ENCODE measurements at regions not wholly inside any gene's neighbourhood (a gene's known extent, or its start where the extent isn't known, plus 50 kb on each side); places are given as distances from the start of the nearest gene placed in this dataset.
A peak's percentile ranks its signal among the peaks of the same experiment; 100 is the strongest.

GRCh38 chr21:28745131-28746016, 247.3 kb downstream of the LTN1 start:
- peak; percentile 84 for FAIRE-seq
- H3K36me3 ChIP-seq (ENCODE audit: control insufficient read depth in 2 of 2, extremely low read depth in 1 of 2, insufficient read depth in 2 of 2, low read length in 2 of 2), result no peaks in the 10 kb centered on the region
- peak overlapping the region; percentile 71 for H3K27ac ChIP-seq (ENCODE audit: control insufficient read depth, insufficient read depth, low read length)
- no peaks in the 10 kb centered on the region for H4K20me1 ChIP-seq (ENCODE audit: control insufficient read depth, extremely low read depth, insufficient read depth, low read length)
- peaks cover 9% of the 10 kb centered on the region for H3K4me1 ChIP-seq (ENCODE audit: control insufficient read depth, extremely low read depth, insufficient read depth, low read length)
- H3K79me2 ChIP-seq (ENCODE audit: control insufficient read depth, insufficient read depth, low read length), result no peaks in the 10 kb centered on the region
- H2AFZ ChIP-seq (ENCODE audit: control insufficient read depth, low read length), result peak overlapping the region; percentile 92
- peak overlapping the region; percentile 25 to 83 (median 70) for H3K4me3 ChIP-seq (ENCODE audit: control insufficient read depth in 2 of 3, extremely low read depth in 1 of 3, insufficient read depth in 2 of 3, low read depth in 1 of 3, low read length in 3 of 3)
- H3K27me3 ChIP-seq (ENCODE audit: control insufficient read depth, extremely low read depth, insufficient read depth, low read length), result no peaks in the 10 kb centered on the region
- peak overlapping the region; percentile 98 for H3K4me2 ChIP-seq (ENCODE audit: control insufficient read depth, extremely low read depth, insufficient read depth, low read depth, low read length)
- peak; percentile 62 for DNase-seq (ENCODE audit: low read depth, low spot score)
- H3K9ac ChIP-seq (ENCODE audit: control insufficient read depth, extremely low read depth, insufficient read depth, low read length), result peak overlapping the region; percentile 67
- dilution Hi-C loops (cut with MboI; ENCODE audit: extremely low pct_ligation_motif_present, low sequenced_read_pairs), result no loop called here
- no peak for TF ChIP-seq EZH2 (IDR thresholded peaks at IDR 0.05; ENCODE audit: low read length)
- TF ChIP-seq, protein P1, sequence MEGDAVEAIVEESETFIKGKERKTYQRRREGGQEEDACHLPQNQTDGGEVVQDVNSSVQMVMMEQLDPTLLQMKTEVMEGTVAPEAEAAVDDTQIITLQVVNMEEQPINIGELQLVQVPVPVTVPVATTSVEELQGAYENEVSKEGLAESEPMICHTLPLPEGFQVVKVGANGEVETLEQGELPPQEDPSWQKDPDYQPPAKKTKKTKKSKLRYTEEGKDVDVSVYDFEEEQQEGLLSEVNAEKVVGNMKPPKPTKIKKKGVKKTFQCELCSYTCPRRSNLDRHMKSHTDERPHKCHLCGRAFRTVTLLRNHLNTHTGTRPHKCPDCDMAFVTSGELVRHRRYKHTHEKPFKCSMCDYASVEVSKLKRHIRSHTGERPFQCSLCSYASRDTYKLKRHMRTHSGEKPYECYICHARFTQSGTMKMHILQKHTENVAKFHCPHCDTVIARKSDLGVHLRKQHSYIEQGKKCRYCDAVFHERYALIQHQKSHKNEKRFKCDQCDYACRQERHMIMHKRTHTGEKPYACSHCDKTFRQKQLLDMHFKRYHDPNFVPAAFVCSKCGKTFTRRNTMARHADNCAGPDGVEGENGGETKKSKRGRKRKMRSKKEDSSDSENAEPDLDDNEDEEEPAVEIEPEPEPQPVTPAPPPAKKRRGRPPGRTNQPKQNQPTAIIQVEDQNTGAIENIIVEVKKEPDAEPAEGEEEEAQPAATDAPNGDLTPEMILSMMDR (optimal IDR thresholded peaks at IDR 0.05 in 1 of 3, IDR thresholded peaks at IDR 0.05 in 1 of 3, conservative IDR thresholded peaks at IDR 0.05 in 1 of 3; ENCODE audit: extremely low read depth in 1 of 3, insufficient read depth in 2 of 3, low read length in 3 of 3), result peak; percentile 73 to 90 (median 83)
- H3K9me1 ChIP-seq (ENCODE audit: control insufficient read depth, extremely low read depth, insufficient read depth, low read length), result no peaks in the 10 kb centered on the region
- H3K9me3 ChIP-seq (ENCODE audit: control insufficient read depth, low read depth, low read length), result no peaks in the 10 kb centered on the region

GRCh38 chr21:28743723-28744122, 249.0 kb downstream of the LTN1 start:
- H3K4me1 ChIP-seq (ENCODE audit: control insufficient read depth, extremely low read depth, insufficient read depth, low read length), result peaks cover 9% of the 10 kb centered on the region
- no peak overlapping the region for H2AFZ ChIP-seq (ENCODE audit: control insufficient read depth, low read length)
- no peak overlapping the region for H3K27ac ChIP-seq (ENCODE audit: control insufficient read depth, insufficient read depth, low read length)
- no peak for FAIRE-seq
- TF ChIP-seq, protein P1 (optimal IDR thresholded peaks at IDR 0.05 in 1 of 3, IDR thresholded peaks at IDR 0.05 in 1 of 3, conservative IDR thresholded peaks at IDR 0.05 in 1 of 3; ENCODE audit: extremely low read depth in 1 of 3, insufficient read depth in 2 of 3, low read length in 3 of 3), result no peak
- no peak for TF ChIP-seq EZH2 (IDR thresholded peaks at IDR 0.05; ENCODE audit: low read length)
- dilution Hi-C loops (cut with MboI; ENCODE audit: extremely low pct_ligation_motif_present, low sequenced_read_pairs), result no loop called here
- no peaks in the 10 kb centered on the region for H4K20me1 ChIP-seq (ENCODE audit: control insufficient read depth, extremely low read depth, insufficient read depth, low read length)
- no peak overlapping the region for H3K4me2 ChIP-seq (ENCODE audit: control insufficient read depth, extremely low read depth, insufficient read depth, low read depth, low read length)
- H3K79me2 ChIP-seq (ENCODE audit: control insufficient read depth, insufficient read depth, low read length), result no peaks in the 10 kb centered on the region
- no peaks in the 10 kb centered on the region for H3K9me3 ChIP-seq (ENCODE audit: control insufficient read depth, low read depth, low read length)
- no peaks in the 10 kb centered on the region for H3K9me1 ChIP-seq (ENCODE audit: control insufficient read depth, extremely low read depth, insufficient read depth, low read length)
- no peak for DNase-seq (ENCODE audit: low read depth, low spot score)
- no peak overlapping the region for H3K4me3 ChIP-seq (ENCODE audit: control insufficient read depth in 2 of 3, extremely low read depth in 1 of 3, insufficient read depth in 2 of 3, low read depth in 1 of 3, low read length in 3 of 3)
- no peaks in the 10 kb centered on the region for H3K27me3 ChIP-seq (ENCODE audit: control insufficient read depth, extremely low read depth, insufficient read depth, low read length)
- H3K36me3 ChIP-seq (ENCODE audit: control insufficient read depth in 2 of 2, extremely low read depth in 1 of 2, insufficient read depth in 2 of 2, low read length in 2 of 2), result no peaks in the 10 kb centered on the region
- H3K9ac ChIP-seq (ENCODE audit: control insufficient read depth, extremely low read depth, insufficient read depth, low read length), result no peak overlapping the region
